Neural cell (in vitro differentiated cells): ENCODE measurements at regions not wholly inside any gene's neighbourhood (a gene's known extent, or its start where the extent isn't known, plus 50 kb on each side); places are given as distances from the start of the nearest gene placed in this dataset.

Experiments used
- H2AFZ ChIP-seq: fragments of 200-600, 300-800 bp; sonication (generic), shearing (Covaris generic); 2 replicates; pipeline ENCODE4 v1.6.0; 2014; ENCODE audit warnings: low read depth, mild to moderate bottlenecking, antibody characterized with exemption, low read length, moderate library complexity
- H3F3A ChIP-seq: fragments of 200-600 bp; shearing (Covaris generic); 2 replicates; pipeline ENCODE4 v1.6.1; 2016; ENCODE audit warnings: mild to moderate bottlenecking, moderate library complexity, mixed read lengths, antibody characterized with exemption, low read length; ENCODE audit not compliant: insufficient read depth, poor library complexity, severe bottlenecking
- H3K27ac ChIP-seq: fragments of 200-600, 300-800 bp; sonication (generic), shearing (Covaris generic); 2 replicates; pipeline ENCODE4 v1.5.1; 2014; ENCODE audit warnings: mild to moderate bottlenecking, low read length, moderate library complexity
- H3K27me3 ChIP-seq: fragments of 300-800, 200-600 bp; sonication (generic), shearing (Covaris generic); 2 replicates; pipeline ENCODE4 v1.6.0; 2014; ENCODE audit warnings: mild to moderate bottlenecking, low read depth, low read length, moderate library complexity; ENCODE audit not compliant: insufficient read depth
- H3K36me3 ChIP-seq: fragments of 300-800, 200-600 bp; sonication (generic), shearing (Covaris generic); 2 replicates; pipeline ENCODE4 v1.5.1; 2014; ENCODE audit warnings: mild to moderate bottlenecking, antibody characterized with exemption, low read length, moderate library complexity; ENCODE audit not compliant: insufficient read depth
- H3K4me2 ChIP-seq: fragments of 300-800, 200-600 bp; sonication (generic), shearing (Covaris generic); 2 replicates; pipeline ENCODE4 v1.6.0; 2014; ENCODE audit warnings: mild to moderate bottlenecking, low read length
- H3K4me3 ChIP-seq: fragments of 300-800, 200-600 bp; sonication (generic), shearing (Covaris generic); 2 replicates; pipeline ENCODE4 v1.5.1; 2014; ENCODE audit warnings: mild to moderate bottlenecking, low read length, moderate library complexity
- H3K79me2 ChIP-seq: fragments of 200-600 bp; shearing (Covaris generic); replicated peaks from 2 replicates; pipeline ENCODE4 v1.6.0; 2014; ENCODE audit warnings: mild to moderate bottlenecking, low read length, moderate library complexity; ENCODE audit not compliant: insufficient read depth
- H3K9ac ChIP-seq: fragments of 300-800, 200-600 bp; sonication (generic), shearing (Covaris generic); 2 replicates; pipeline ENCODE4 v1.6.1; 2016; ENCODE audit warnings: mild to moderate bottlenecking, low read length, mixed read lengths
- H3K9me2 ChIP-seq: fragments of 200-600 bp; shearing (Covaris generic); 2 replicates; pipeline ENCODE4 v1.6.1; 2016; ENCODE audit warnings: mild to moderate bottlenecking, low read length, mixed read lengths; ENCODE audit not compliant: insufficient read depth
- H3K9me3 ChIP-seq: fragments of 200-600, 300-800 bp; sonication (generic), shearing (Covaris generic); 2 replicates; pipeline ENCODE4 v1.6.1; 2016; ENCODE audit warnings: mild to moderate bottlenecking, mixed run types, low read length, moderate library complexity, mixed read lengths
- H4K20me1 ChIP-seq: fragments of 200-600 bp; shearing (Covaris generic); 2 replicates; pipeline ENCODE4 v1.6.1; 2016; ENCODE audit warnings: mild to moderate bottlenecking, mixed run types; ENCODE audit not compliant: insufficient read depth
- CTCF ChIP-seq: fragments of 450-650 bp; IDR thresholded peaks from 2 replicates; pipeline ENCODE4 v1.5.1; 2014; ENCODE audit warnings: antibody characterized with exemption, mild to moderate bottlenecking, moderate library complexity; ENCODE audit not compliant: poor library complexity, severe bottlenecking
- EP300 ChIP-seq: fragments of 450-650 bp; conservative IDR thresholded peaks from 2 replicates; pipeline ENCODE4 v1.6.1; 2014; ENCODE audit warnings: antibody characterized with exemption, mild to moderate bottlenecking, moderate library complexity; ENCODE audit not compliant: poor library complexity, severe bottlenecking
- EZH2 ChIP-seq: fragments of 200-600, 300-800 bp; shearing (Covaris generic), sonication (generic); IDR thresholded peaks from 2 replicates; pipeline ENCODE4 v1.6.1; 2014; ENCODE audit warnings: antibody characterized with exemption, low read length, borderline replicate concordance, mild to moderate bottlenecking; ENCODE audit not compliant: insufficient read depth, poor library complexity, severe bottlenecking
- MXI1 ChIP-seq: fragments of 450-650 bp; conservative IDR thresholded peaks from 2 replicates; pipeline ENCODE4 v1.6.1; 2014; ENCODE audit warnings: antibody characterized with exemption, mild to moderate bottlenecking; ENCODE audit not compliant: poor library complexity, severe bottlenecking
- POLR2AphosphoS5 ChIP-seq: IDR thresholded peaks from 2 replicates; pipeline ENCODE4 v1.6.1; 2012
- RAD21 ChIP-seq: fragments of 450-650 bp; conservative IDR thresholded peaks from 2 replicates; pipeline ENCODE4 v1.6.1; 2014; ENCODE audit warnings: antibody characterized with exemption, mild to moderate bottlenecking, moderate library complexity
- REST ChIP-seq: IDR thresholded peaks from 2 replicates; pipeline ENCODE4 v1.6.1; 2012; ENCODE audit warnings: borderline replicate concordance
- SMC3 ChIP-seq: fragments of 450-650 bp; conservative IDR thresholded peaks from 2 replicates; pipeline ENCODE4 v1.6.1; 2014; ENCODE audit warnings: antibody characterized with exemption, mild to moderate bottlenecking, moderate library complexity; ENCODE audit not compliant: poor library complexity
- TAF1 ChIP-seq: IDR thresholded peaks from 2 replicates; pipeline ENCODE4 v1.6.1; 2012; ENCODE audit warnings: low read depth

GRCh38 chr15:72932472-72932871 lies 119.8 kb upstream of the NEO1 start:
- H3K4me3 ChIP-seq: no peak overlapping the region
- TF ChIP-seq CTCF (no peak), RAD21 (no peak), TAF1 (no peak), POLR2AphosphoS5 (no peak), EP300 (no peak), SMC3 (no peak), REST (no peak), EZH2 (no peak), MXI1 (no peak)
- no peak overlapping the region for H3K27ac ChIP-seq
- H4K20me1 ChIP-seq: no peaks in the 10 kb centered on the region
- H3K9ac ChIP-seq: no peak overlapping the region
- no peaks in the 10 kb centered on the region for H3K9me2 ChIP-seq
- H3K79me2 ChIP-seq: no peaks in the 10 kb centered on the region
- no peak overlapping the region for H2AFZ ChIP-seq
- no peaks in the 10 kb centered on the region for H3K36me3 ChIP-seq
- no peak overlapping the region for H3K4me2 ChIP-seq
- H3F3A ChIP-seq: no peaks in the 10 kb centered on the region
- no peaks in the 10 kb centered on the region for H3K9me3 ChIP-seq
- no peaks in the 10 kb centered on the region for H3K27me3 ChIP-seq

- Histone ChIP-seq H3K9ac (no peak overlapping the region), H3K9me3 (no peaks in the 10 kb centered on the region), H4K20me1 (no peaks in the 10 kb centered on the region), H3K4me3 (no peak overlapping the region), H3K79me2 (no peaks in the 10 kb centered on the region), H3K27ac (no peak overlapping the region), H3K9me2 (no peaks in the 10 kb centered on the region), H3K36me3 (no peaks in the 10 kb centered on the region), H3K27me3 (no peaks in the 10 kb centered on the region), H3K4me2 (no peak overlapping the region), H2AFZ (no peak overlapping the region), H3F3A (no peaks in the 10 kb centered on the region)
- TF ChIP-seq EZH2: no peak
- TF ChIP-seq MXI1: no peak
- TF ChIP-seq RAD21: no peak
- TF ChIP-seq EP300: no peak
- no peak for TF ChIP-seq SMC3
Measured at GRCh38 chr15:72927451-72927850, 124.8 kb upstream of the NEO1 start.
